ENCODE measurements at regions not wholly inside any gene's neighbourhood (a gene's known extent, or its start where the extent isn't known, plus 50 kb on each side); places are given as distances from the start of the nearest gene placed in this dataset.

GRCh38 chr18:47557160-47557559, 305.7 kb upstream of the SKOR2 start:
- TF ChIP-seq, protein P1, sequence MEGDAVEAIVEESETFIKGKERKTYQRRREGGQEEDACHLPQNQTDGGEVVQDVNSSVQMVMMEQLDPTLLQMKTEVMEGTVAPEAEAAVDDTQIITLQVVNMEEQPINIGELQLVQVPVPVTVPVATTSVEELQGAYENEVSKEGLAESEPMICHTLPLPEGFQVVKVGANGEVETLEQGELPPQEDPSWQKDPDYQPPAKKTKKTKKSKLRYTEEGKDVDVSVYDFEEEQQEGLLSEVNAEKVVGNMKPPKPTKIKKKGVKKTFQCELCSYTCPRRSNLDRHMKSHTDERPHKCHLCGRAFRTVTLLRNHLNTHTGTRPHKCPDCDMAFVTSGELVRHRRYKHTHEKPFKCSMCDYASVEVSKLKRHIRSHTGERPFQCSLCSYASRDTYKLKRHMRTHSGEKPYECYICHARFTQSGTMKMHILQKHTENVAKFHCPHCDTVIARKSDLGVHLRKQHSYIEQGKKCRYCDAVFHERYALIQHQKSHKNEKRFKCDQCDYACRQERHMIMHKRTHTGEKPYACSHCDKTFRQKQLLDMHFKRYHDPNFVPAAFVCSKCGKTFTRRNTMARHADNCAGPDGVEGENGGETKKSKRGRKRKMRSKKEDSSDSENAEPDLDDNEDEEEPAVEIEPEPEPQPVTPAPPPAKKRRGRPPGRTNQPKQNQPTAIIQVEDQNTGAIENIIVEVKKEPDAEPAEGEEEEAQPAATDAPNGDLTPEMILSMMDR (IDR thresholded peaks at IDR 0.05), result no peak
- TF ChIP-seq POLR2A (IDR thresholded peaks at IDR 0.05), result no peak

Measured in right lobe of liver (tissue), 4 donors.